Esophagus squamous epithelium (tissue), 5 donors: ENCODE measurements at regions not wholly inside any gene's neighbourhood (a gene's known extent, or its start where the extent isn't known, plus 50 kb on each side); places are given as distances from the start of the nearest gene placed in this dataset.

ENCODE experiments used
- DNase-seq: peaks from one replicate; lab custom pipeline; 2025; lab: John Stamatoyannopoulos, UW
- H3K27ac ChIP-seq, 4 donors: fragments of 200-600 bp; sonication (generic); one replicate each; pipeline ENCODE4 v1.5.1; 2016 to 2019; ENCODE audit warnings: mild to moderate bottlenecking in 1 of 4
- H3K27me3 ChIP-seq, 4 donors: fragments of 200-600 bp; sonication (generic); 1 replicate in 3 of 4; 2 replicates in 1 of 4; pipeline versions ENCODE4 v1.5.1 to v1.6.0; 2017 to 2021; ENCODE audit warnings: antibody characterized with exemption in 1 of 4
- H3K36me3 ChIP-seq, 3 donors: fragments of 200-600 bp; sonication (generic); one replicate each; pipeline ENCODE4 v1.5.1; 2016 to 2019
- H3K4me1 ChIP-seq, 3 donors: fragments of 200-600 bp; sonication (generic); one replicate each; pipeline ENCODE4 v1.5.1; 2017 to 2019
- H3K4me3 ChIP-seq, 4 donors: fragments of 200-600 bp; sonication (generic); 1 replicate in 3 of 4; 2 replicates in 1 of 4; pipeline ENCODE4 v1.5.1; 2016 to 2019; ENCODE audit warnings: mild to moderate bottlenecking in 2 of 4, moderate library complexity in 1 of 4
- H3K9me3 ChIP-seq, 3 donors: fragments of 200-600 bp; sonication (generic); one replicate each; pipeline ENCODE4 v1.5.1; 2016 to 2019
- POLR2A ChIP-seq, 4 donors: fragments of 450-650 bp; IDR thresholded peaks; one replicate each; pipeline ENCODE4 v1.6.1; 2017; ENCODE audit warnings: antibody characterized with exemption in 4 of 4, mild to moderate bottlenecking in 4 of 4, moderate library complexity in 3 of 4
- WGBS, 2 donors: methylation state at CpG; one replicate each; pipeline ENCODE4 v1.1.5; 2018; 5-methylcytosine and 5-hydroxymethylcytosine counted together
- intact Hi-C: fragments of 100-400 bp; cut with DNase I; formaldehyde crosslinking; loops from one replicate; pipeline ENCODE4 v1.15.0; 2022
- TF ChIP-seq, protein P1 (sequence below), 6 experiments: fragments of 450-650 bp in 4 of 6; fragments of 200-600 bp in 2 of 6; sonication (generic) in 2 of 6; IDR thresholded peaks; one replicate each; pipeline ENCODE4 v1.5.1; 2016 to 2019; ENCODE audit warnings: antibody characterized with exemption in 6 of 6, mild to moderate bottlenecking in 4 of 6, moderate library complexity in 4 of 6
- donor health status: DM: yes; HTN: yes; CAD: no.

DNA sequence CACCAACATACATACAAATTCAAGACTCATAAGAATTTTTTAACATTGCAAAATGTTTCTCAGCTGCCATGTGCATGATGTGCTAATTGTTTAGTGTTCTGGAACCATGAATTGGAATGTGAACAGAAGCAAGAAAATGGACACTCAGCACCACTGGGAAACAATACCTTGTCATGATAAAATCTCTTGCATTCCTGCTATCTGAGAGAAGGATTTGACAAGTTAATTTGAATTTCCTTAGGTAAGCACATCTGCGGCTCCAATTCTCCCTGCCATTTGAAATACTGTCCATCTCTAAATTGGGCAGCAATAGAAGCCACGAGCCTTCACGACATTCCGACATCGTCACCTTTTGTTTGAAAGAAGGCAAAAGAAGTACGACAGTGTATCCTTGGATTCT, 1104.6 kb upstream of the MAP3K7 start:
- no peak overlapping the region for H3K27ac ChIP-seq
- no peaks in the 10 kb centered on the region for H3K4me1 ChIP-seq
- no peaks in the 10 kb centered on the region for H3K27me3 ChIP-seq
- H3K9me3 ChIP-seq, result no peaks in the 10 kb centered on the region
- 78 to 82% methylated on average over 6 of the region's 6 CpGs for WGBS, 2 donors
- H3K36me3 ChIP-seq, result no peaks in the 10 kb centered on the region
- no peak for DNase-seq
- intact Hi-C loops, result no loop called here
- TF ChIP-seq, protein P1, sequence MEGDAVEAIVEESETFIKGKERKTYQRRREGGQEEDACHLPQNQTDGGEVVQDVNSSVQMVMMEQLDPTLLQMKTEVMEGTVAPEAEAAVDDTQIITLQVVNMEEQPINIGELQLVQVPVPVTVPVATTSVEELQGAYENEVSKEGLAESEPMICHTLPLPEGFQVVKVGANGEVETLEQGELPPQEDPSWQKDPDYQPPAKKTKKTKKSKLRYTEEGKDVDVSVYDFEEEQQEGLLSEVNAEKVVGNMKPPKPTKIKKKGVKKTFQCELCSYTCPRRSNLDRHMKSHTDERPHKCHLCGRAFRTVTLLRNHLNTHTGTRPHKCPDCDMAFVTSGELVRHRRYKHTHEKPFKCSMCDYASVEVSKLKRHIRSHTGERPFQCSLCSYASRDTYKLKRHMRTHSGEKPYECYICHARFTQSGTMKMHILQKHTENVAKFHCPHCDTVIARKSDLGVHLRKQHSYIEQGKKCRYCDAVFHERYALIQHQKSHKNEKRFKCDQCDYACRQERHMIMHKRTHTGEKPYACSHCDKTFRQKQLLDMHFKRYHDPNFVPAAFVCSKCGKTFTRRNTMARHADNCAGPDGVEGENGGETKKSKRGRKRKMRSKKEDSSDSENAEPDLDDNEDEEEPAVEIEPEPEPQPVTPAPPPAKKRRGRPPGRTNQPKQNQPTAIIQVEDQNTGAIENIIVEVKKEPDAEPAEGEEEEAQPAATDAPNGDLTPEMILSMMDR (IDR thresholded peaks at IDR 0.05), result no peak
- no peak for TF ChIP-seq POLR2A (IDR thresholded peaks at IDR 0.05)
- H3K4me3 ChIP-seq, result no peak overlapping the region

GRCh38 chr6:91683240-91683639, 1096.4 kb upstream of the MAP3K7 start:
- Histone ChIP-seq H3K9me3 (no peaks in the 10 kb centered on the region), H3K4me3 (no peak overlapping the region), H3K27me3 (no peaks in the 10 kb centered on the region), H3K36me3 (no peaks in the 10 kb centered on the region), H3K4me1 (no peaks in the 10 kb centered on the region), H3K27ac (no peak overlapping the region)
- intact Hi-C loops, result no loop called here
- WGBS, 2 donors, result 65 to 79% methylated on average over 4 of the region's 4 CpGs
- TF ChIP-seq, protein P1 (IDR thresholded peaks at IDR 0.05), result no peak
- no peak for TF ChIP-seq POLR2A (IDR thresholded peaks at IDR 0.05)
- no peak for DNase-seq

- no peak for TF ChIP-seq POLR2A (IDR thresholded peaks at IDR 0.05)
- TF ChIP-seq, protein P1 (IDR thresholded peaks at IDR 0.05), result no peak
- Histone ChIP-seq H3K4me3 (no peak overlapping the region), H3K4me1 (no peaks in the 10 kb centered on the region), H3K27ac (no peak overlapping the region), H3K36me3 (no peaks in the 10 kb centered on the region), H3K27me3 (no peaks in the 10 kb centered on the region), H3K9me3 (no peaks in the 10 kb centered on the region)
- intact Hi-C loops, result no loop called here
- 66 to 70% methylated on average over 7 of the region's 7 CpGs for WGBS, 2 donors
- no peak for DNase-seq
Measured at GRCh38 chr6:91681296-91681695, 1094.4 kb upstream of the MAP3K7 start.

DNA sequence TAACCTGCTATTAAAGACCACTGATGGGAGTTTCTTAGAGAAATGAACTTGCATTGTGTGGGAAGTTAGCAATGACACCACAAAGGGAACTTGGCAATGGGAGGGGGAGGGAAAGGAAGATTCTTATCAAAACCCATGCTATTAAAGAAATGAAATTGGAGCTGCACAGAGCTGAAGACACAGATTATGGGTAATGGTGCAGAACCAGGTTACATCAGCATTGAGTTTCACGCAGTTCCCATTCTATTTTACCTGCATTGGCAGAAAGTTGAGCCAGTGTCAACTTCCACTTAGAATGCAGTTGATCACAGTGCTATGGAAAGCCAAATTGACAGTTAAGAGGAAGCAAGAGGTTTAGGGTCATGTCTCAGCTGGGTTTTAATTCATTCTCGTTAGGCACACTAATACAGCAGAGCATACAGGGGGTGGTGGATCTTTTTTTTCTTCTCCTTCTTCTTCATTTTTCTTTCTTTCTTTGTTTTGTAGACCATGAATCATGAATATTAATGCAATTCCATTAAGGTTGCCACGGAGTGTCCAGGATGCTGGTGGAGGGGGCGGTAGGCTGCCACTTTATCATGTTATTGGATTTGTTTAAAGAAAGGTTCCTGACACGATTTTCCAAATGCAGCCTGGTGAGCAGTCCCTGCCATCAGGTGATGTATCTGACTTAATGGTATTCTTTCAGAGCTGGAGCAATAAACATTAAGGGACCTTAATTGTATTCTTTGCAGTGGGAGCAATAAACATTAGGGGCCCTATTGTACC, 1092.0 kb upstream of the MAP3K7 start:
- no peak overlapping the region for H3K4me3 ChIP-seq
- H3K4me1 ChIP-seq, result no peaks in the 10 kb centered on the region
- no peak for DNase-seq
- intact Hi-C loops, result no loop called here
- no peaks in the 10 kb centered on the region for H3K9me3 ChIP-seq
- H3K36me3 ChIP-seq, result no peaks in the 10 kb centered on the region
- no peak overlapping the region for H3K27ac ChIP-seq
- 46% methylated on average over 5 of the region's 5 CpGs for WGBS, 2 donors
- TF ChIP-seq, protein P1 (IDR thresholded peaks at IDR 0.05), result no peak
- no peak for TF ChIP-seq POLR2A (IDR thresholded peaks at IDR 0.05)
- H3K27me3 ChIP-seq, result no peaks in the 10 kb centered on the region

DNA sequence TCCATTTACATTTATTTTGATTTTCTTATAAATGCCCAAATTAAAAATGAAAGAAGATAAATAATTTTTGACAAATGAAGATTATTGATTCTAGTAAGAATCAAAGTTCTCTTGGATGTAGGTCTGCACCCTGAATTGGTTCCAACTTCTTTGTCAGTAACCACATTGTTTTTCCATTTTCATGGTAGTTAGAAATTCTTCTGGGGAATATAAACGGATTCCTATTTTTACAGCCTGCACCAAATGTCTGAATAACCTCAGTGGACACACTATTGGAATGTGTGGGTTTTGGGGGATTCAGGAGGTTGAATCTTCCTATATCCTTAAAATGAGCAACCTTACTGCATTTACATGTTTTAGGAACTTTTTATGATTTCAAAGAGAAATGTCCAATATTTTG, 1085.3 kb upstream of the MAP3K7 start:
- no peak overlapping the region for H3K27ac ChIP-seq
- WGBS, 2 donors, result 48 to 63% methylated on average over 1 of the region's 1 CpG
- H3K36me3 ChIP-seq, result no peaks in the 10 kb centered on the region
- no peaks in the 10 kb centered on the region for H3K4me1 ChIP-seq
- no peak overlapping the region for H3K4me3 ChIP-seq
- intact Hi-C loops, result no loop called here
- no peak for DNase-seq
- TF ChIP-seq POLR2A (IDR thresholded peaks at IDR 0.05), result no peak
- TF ChIP-seq, protein P1 (IDR thresholded peaks at IDR 0.05), result no peak
- H3K9me3 ChIP-seq, result no peaks in the 10 kb centered on the region
- H3K27me3 ChIP-seq, result no peaks in the 10 kb centered on the region
